PC-3 (cell line): ENCODE measurements at regions not wholly inside any gene's neighbourhood (a gene's known extent, or its start where the extent isn't known, plus 50 kb on each side); places are given as distances from the start of the nearest gene placed in this dataset.

Experiments used
- ATAC-seq: fragments of 200-7000 bp; cut with Tn5 transposase; 2 replicates; pipeline ENCODE4 v1.9.1; 2020; ENCODE audit warnings: mild to moderate bottlenecking, moderate library complexity
- BruUV-seq: library from RNA; stranded (reverse); fragments of 400-500 nt; replicated peaks from 2 replicates; lab custom pipeline; 2021; lab: Mats Ljungman, UMichigan
- CTCF ChIA-PET: fragments of 300-600 bp; sonication (Branson Sonifier 250); formaldehyde crosslinking; loops from one replicate; lab custom pipeline; 2022; ENCODE audit warnings: antibody characterized with exemption; lab: Charles Lee
- POLR2A ChIA-PET: fragments of 300-600 bp; sonication (Branson Sonifier 250); formaldehyde crosslinking; loops from one replicate; lab custom pipeline; 2022; ENCODE audit warnings: antibody characterized with exemption; ENCODE audit not compliant: unreplicated experiment; lab: Charles Lee
- DNase-seq: peaks from one replicate; pipeline ENCODE4 v3.0.0-alpha.2; 2015
- H2AFZ ChIP-seq: fragments of 300-600 bp; sonication (generic); 2 replicates; pipeline ENCODE4 v1.6.0; 2016; ENCODE audit warnings: antibody characterized with exemption, low read length
- H3F3A ChIP-seq: fragments of 300-600 bp; sonication (generic); one replicate; pipeline ENCODE4 v1.6.0; 2017; ENCODE audit warnings: antibody characterized with exemption, low read length, control low read depth, mild to moderate bottlenecking; ENCODE audit not compliant: unreplicated experiment
- H3K27ac ChIP-seq: fragments of 300-600 bp; sonication (generic); 2 replicates; pipeline ENCODE4 v1.5.1; 2016; ENCODE audit warnings: mild to moderate bottlenecking, low read length
- H3K27me3 ChIP-seq: fragments of 300-600 bp; sonication (generic); 2 replicates; pipeline ENCODE4 v1.6.1; 2016; ENCODE audit warnings: low read length, mixed read lengths
- H3K36me3 ChIP-seq: fragments of 300-600 bp; sonication (generic); 2 replicates; pipeline ENCODE4 v1.6.1; 2016; ENCODE audit warnings: low read depth, mixed run types, low read length, mixed read lengths
- H3K4me1 ChIP-seq: fragments of 300-600 bp; sonication (generic); 2 replicates; pipeline ENCODE4 v1.5.1; 2016; ENCODE audit warnings: low read length; ENCODE audit not compliant: insufficient read depth
- H3K4me2 ChIP-seq: fragments of 300-600 bp; sonication (generic); 2 replicates; pipeline ENCODE4 v1.6.0; 2016; ENCODE audit warnings: low read length
- H3K4me3 ChIP-seq: fragments of 300-600 bp; sonication (generic); 2 replicates; pipeline ENCODE4 v1.5.1; 2016; ENCODE audit warnings: mild to moderate bottlenecking, low read length, mixed read lengths
- H3K79me2 ChIP-seq: fragments of 300-600 bp; sonication (generic); 2 replicates; pipeline ENCODE4 v1.6.1; 2017; ENCODE audit warnings: low read length, mixed read lengths
- H3K9ac ChIP-seq: fragments of 300-600 bp; sonication (generic); 2 replicates; pipeline ENCODE4 v1.6.0; 2016; ENCODE audit warnings: mild to moderate bottlenecking, low read length
- H3K9me2 ChIP-seq: fragments of 300-600 bp; sonication (generic); replicated peaks from 2 replicates; pipeline ENCODE4 v1.6.1; 2016; ENCODE audit warnings: mixed run types, low read length, mixed read lengths
- H3K9me3 ChIP-seq: fragments of 300-600 bp; sonication (generic); 2 replicates; pipeline ENCODE4 v1.6.1; 2016; ENCODE audit warnings: low read length, mixed read lengths
- H4K20me1 ChIP-seq: fragments of 300-600 bp; sonication (generic); 2 replicates; pipeline ENCODE4 v1.6.1; 2016; ENCODE audit warnings: low read length, mixed read lengths
- CTCF ChIP-seq: fragments of 300-600 bp; sonication (generic); conservative IDR thresholded peaks from 2 replicates; pipeline ENCODE4 v1.5.1; 2017; ENCODE audit warnings: antibody characterized with exemption, low read depth, mild to moderate bottlenecking, low read length
- EZH2 ChIP-seq: fragments of 300-600 bp; sonication (generic); IDR thresholded peaks from one replicate; pipeline ENCODE4 v1.6.1; 2017; ENCODE audit warnings: antibody characterized with exemption, mild to moderate bottlenecking, low read length; ENCODE audit not compliant: unreplicated experiment
- EZH2phosphoT487 ChIP-seq: fragments of 300-600 bp; sonication (generic); IDR thresholded peaks from 2 replicates; pipeline ENCODE4 v1.6.1; 2018; ENCODE audit warnings: mild to moderate bottlenecking, antibody characterized with exemption, low read length, borderline replicate concordance
- intact Hi-C: fragments of 100-400 bp; cut with micrococcal nuclease; formaldehyde crosslinking; loops from 2 replicates; pipeline ENCODE4 v1.9.0; 2023

DNA sequence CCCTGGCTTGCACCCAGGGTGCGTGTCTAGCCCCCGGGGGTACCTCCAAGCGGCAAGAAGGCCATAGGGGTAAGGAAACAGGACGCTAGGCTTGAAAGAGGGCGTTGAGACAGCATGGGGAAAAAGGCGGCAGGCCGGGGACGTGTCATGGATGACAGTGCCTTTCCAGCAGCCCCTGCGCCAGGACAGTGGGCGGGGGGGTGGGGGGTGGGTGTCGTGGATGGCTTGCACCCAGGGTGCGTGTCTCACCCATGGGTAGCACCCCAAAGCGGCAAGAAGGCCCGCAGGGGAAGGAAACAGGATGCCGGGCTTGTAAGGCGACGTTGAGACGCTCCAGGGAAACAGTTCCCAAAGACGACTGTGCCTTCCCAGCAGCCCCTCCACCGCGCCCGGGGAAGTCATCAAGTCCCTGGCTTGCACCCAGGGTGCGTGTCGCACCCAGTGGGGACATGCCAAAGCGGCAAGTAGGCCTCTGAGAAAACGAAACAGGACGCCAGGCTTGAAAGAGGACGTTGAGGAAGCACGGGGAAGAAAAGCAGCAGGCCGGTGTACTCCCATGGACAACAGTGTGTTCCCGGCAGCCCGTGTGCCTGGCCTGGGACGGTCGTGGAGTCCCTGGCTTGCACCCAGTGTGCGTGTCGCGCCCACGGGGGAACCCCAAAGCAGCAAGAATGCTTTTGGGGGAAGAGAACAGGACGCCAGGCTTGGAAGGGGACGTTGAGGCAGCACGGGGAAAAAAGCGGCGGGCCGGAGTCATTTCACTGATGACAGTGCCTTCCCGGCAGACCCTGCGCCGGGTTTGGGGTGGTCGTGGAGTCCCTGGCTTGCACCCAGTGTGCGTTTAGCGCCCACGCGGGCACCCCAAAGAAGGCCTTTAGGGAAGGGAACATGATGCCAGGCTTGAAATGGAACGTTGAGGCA lies 163.5 kb upstream of the ALG10B start:
- Histone ChIP-seq H3F3A (no peaks in the 10 kb centered on the region), H3K4me1 (peaks cover 24% of the 10 kb centered on the region), H3K4me2 (no peak overlapping the region), H3K4me3 (no peak overlapping the region), H2AFZ (no peak overlapping the region), H3K9ac (no peak overlapping the region), H3K9me2 (no peaks in the 10 kb centered on the region), H3K27me3 (peaks cover 15% of the 10 kb centered on the region), H3K36me3 (no peaks in the 10 kb centered on the region), H4K20me1 (no peaks in the 10 kb centered on the region), H3K27ac (no peak overlapping the region), H3K9me3 (no peaks in the 10 kb centered on the region), H3K79me2 (no peaks in the 10 kb centered on the region)
- POLR2A ChIA-PET: no interaction called here
- intact Hi-C loops: no loop called here
- DNase-seq (no peak), ATAC-seq (no peak)
- no TSS peak for BruUV-seq
- CTCF ChIA-PET: no interaction called here
- TF ChIP-seq EZH2phosphoT487: no peak

- Histone ChIP-seq H3F3A (no peaks in the 10 kb centered on the region), H3K79me2 (no peaks in the 10 kb centered on the region), H3K4me1 (peaks cover 18% of the 10 kb centered on the region), H3K27ac (no peak overlapping the region), H3K9me3 (no peaks in the 10 kb centered on the region), H3K9me2 (no peaks in the 10 kb centered on the region), H3K4me3 (no peak overlapping the region), H3K27me3 (peaks cover 18% of the 10 kb centered on the region), H3K36me3 (no peaks in the 10 kb centered on the region), H4K20me1 (no peaks in the 10 kb centered on the region), H3K9ac (no peak overlapping the region), H3K4me2 (no peak overlapping the region), H2AFZ (no peak overlapping the region)
- no peak for TF ChIP-seq EZH2phosphoT487
- TF ChIP-seq EZH2: no peak
- TF ChIP-seq CTCF: no peak
- ChIA-PET CTCF (no interaction called here), POLR2A (no interaction called here)
- intact Hi-C loops: no loop called here
- no TSS peak for BruUV-seq
- DNase-seq: no peak
- no peak for ATAC-seq
Measured at GRCh38 chr12:38153737-38154061, 162.9 kb upstream of the ALG10B start.

GRCh38 chr12:38154096-38155019 lies 162.2 kb upstream of the ALG10B start:
- no TSS peak for BruUV-seq
- intact Hi-C loops: no loop called here
- Histone ChIP-seq H3K4me1 (peaks cover 12% of the 10 kb centered on the region), H3F3A (no peaks in the 10 kb centered on the region), H3K27ac (no peak overlapping the region), H3K4me2 (no peak overlapping the region), H3K27me3 (peaks cover 18% of the 10 kb centered on the region), H3K9me2 (no peaks in the 10 kb centered on the region), H3K4me3 (no peak overlapping the region), H4K20me1 (no peaks in the 10 kb centered on the region), H3K9me3 (no peaks in the 10 kb centered on the region), H3K9ac (no peak overlapping the region), H2AFZ (0 out of 2 replicates have a peak overlapping the region, but pooled peaks have one; percentile 38), H3K36me3 (no peaks in the 10 kb centered on the region), H3K79me2 (no peaks in the 10 kb centered on the region)
- DNase-seq (no peak), ATAC-seq (no peak)
- POLR2A ChIA-PET: no interaction called here
- no peak for TF ChIP-seq CTCF
- TF ChIP-seq EZH2: no peak
- CTCF ChIA-PET: no interaction called here
